ENCODE measurements at regions not wholly inside any gene's neighbourhood (a gene's known extent, or its start where the extent isn't known, plus 50 kb on each side); places are given as distances from the start of the nearest gene placed in this dataset.

DNA sequence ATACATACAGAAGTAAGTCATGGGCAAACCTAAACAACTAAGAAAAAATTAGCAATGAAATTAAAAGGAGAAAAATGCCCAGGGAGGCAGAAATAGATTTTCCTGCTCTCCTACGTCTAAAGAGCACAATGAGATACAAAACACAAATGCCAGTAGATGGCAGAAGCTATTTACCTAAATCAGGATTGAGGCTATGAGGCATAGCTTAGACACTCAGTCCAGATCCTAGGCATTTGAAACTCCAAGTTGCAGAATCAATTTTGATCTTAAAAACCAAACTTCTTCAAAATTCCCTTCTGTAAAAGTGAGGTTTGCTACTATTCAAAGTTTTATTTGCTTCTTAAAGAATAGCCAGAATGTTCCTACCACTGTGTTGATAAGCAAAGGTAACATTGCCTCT lies 368.6 kb downstream of the DAD1 start:
- POLR2A ChIA-PET (ENCODE audit: unreplicated experiment), result interaction anchor here (0.6 kb wide), 1 partner anchor 114 kb away, joined by 5 read pairs; no protein-coding TSS in a partner anchor
- CTCF ChIA-PET, result interaction anchor here (0.7 to 2.3 kb wide), 7 partner anchors 18 to 160 kb away, joined by 3 to 13 read pairs (median 6); no protein-coding TSS in a partner anchor
- Histone ChIP-seq H3K9ac (ENCODE audit: low read length) (no peak overlapping the region), H3F3A (ENCODE audit: low read length, unreplicated experiment) (no peaks in the 10 kb centered on the region), H3K27ac (ENCODE audit: low read length) (no peak overlapping the region), H3K79me2 (ENCODE audit: low read length) (no peaks in the 10 kb centered on the region), H3K9me3 (ENCODE audit: low read length) (no peaks in the 10 kb centered on the region), H3K9me2 (replicated peaks; ENCODE audit: low read length) (no peaks in the 10 kb centered on the region), H3K27me3 (ENCODE audit: low read length) (no peaks in the 10 kb centered on the region), H3K4me1 (ENCODE audit: insufficient read depth, low read length) (peaks cover 2% of the 10 kb centered on the region), H2AFZ (ENCODE audit: low read length) (no peak overlapping the region), H3K36me3 (ENCODE audit: low read depth, low read length) (no peaks in the 10 kb centered on the region), H3K4me2 (ENCODE audit: low read length) (no peak overlapping the region), H4K20me1 (ENCODE audit: low read length) (no peaks in the 10 kb centered on the region), H3K4me3 (ENCODE audit: low read length) (no peak overlapping the region)
- intact Hi-C loops (cut with micrococcal nuclease), result loop anchor here (2.0 kb wide), 3 partner anchors 82 to 250 kb away; no protein-coding TSS in a partner anchor
- peak; percentile 96 for ATAC-seq
- TF ChIP-seq EZH2phosphoT487 (IDR thresholded peaks at IDR 0.05; ENCODE audit: borderline replicate concordance, low read length), result no peak
- no peak for TF ChIP-seq EZH2 (IDR thresholded peaks at IDR 0.05; ENCODE audit: low read length, unreplicated experiment)
- TF ChIP-seq, protein P1, sequence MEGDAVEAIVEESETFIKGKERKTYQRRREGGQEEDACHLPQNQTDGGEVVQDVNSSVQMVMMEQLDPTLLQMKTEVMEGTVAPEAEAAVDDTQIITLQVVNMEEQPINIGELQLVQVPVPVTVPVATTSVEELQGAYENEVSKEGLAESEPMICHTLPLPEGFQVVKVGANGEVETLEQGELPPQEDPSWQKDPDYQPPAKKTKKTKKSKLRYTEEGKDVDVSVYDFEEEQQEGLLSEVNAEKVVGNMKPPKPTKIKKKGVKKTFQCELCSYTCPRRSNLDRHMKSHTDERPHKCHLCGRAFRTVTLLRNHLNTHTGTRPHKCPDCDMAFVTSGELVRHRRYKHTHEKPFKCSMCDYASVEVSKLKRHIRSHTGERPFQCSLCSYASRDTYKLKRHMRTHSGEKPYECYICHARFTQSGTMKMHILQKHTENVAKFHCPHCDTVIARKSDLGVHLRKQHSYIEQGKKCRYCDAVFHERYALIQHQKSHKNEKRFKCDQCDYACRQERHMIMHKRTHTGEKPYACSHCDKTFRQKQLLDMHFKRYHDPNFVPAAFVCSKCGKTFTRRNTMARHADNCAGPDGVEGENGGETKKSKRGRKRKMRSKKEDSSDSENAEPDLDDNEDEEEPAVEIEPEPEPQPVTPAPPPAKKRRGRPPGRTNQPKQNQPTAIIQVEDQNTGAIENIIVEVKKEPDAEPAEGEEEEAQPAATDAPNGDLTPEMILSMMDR (conservative IDR thresholded peaks at IDR 0.05; ENCODE audit: low read depth, low read length), result peak; percentile 61
- DNase-seq, result peak; percentile 68
- BruUV-seq (replicated peaks), result no TSS peak

DNA sequence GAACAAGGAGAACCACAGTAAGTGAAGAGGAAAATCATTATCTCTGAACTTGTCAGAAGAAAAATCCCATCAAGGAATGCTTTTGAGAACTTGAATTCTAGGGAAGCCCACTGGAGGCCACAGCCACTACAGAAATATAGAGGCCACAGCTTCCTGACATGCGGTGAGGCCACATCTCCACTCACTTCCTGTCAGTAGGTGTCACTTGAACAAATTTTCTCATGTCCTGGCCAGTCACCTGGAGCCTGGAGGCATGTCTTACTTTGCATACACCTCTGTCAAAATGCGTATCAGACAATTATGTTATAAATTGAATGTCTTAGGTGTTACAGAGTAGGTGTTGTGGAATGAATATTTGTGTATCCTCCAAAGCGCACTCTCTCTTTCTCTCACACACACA lies 370.3 kb downstream of the DAD1 start:
- H3F3A ChIP-seq (ENCODE audit: low read length, unreplicated experiment), result no peaks in the 10 kb centered on the region
- DNase-seq (no peak), ATAC-seq (no peak)
- H3K4me2 ChIP-seq (ENCODE audit: low read length), result no peak overlapping the region
- no peak overlapping the region for H3K4me3 ChIP-seq (ENCODE audit: low read length)
- H3K9me3 ChIP-seq (ENCODE audit: low read length), result no peaks in the 10 kb centered on the region
- POLR2A ChIA-PET (ENCODE audit: unreplicated experiment), result no interaction called here
- BruUV-seq (replicated peaks), result no TSS peak
- no peaks in the 10 kb centered on the region for H3K79me2 ChIP-seq (ENCODE audit: low read length)
- no peaks in the 10 kb centered on the region for H3K36me3 ChIP-seq (ENCODE audit: low read depth, low read length)
- CTCF ChIA-PET, result interaction anchor here (0.7 to 2.3 kb wide), 3 partner anchors 18 to 157 kb away, joined by 3 to 13 read pairs (median 5); no protein-coding TSS in a partner anchor
- no peaks in the 10 kb centered on the region for H3K27me3 ChIP-seq (ENCODE audit: low read length)
- no peaks in the 10 kb centered on the region for H4K20me1 ChIP-seq (ENCODE audit: low read length)
- no peak overlapping the region for H3K9ac ChIP-seq (ENCODE audit: low read length)
- intact Hi-C loops (cut with micrococcal nuclease), result no loop called here
- no peaks in the 10 kb centered on the region for H3K9me2 ChIP-seq (replicated peaks; ENCODE audit: low read length)
- no peak overlapping the region for H3K27ac ChIP-seq (ENCODE audit: low read length)
- H3K4me1 ChIP-seq (ENCODE audit: insufficient read depth, low read length), result no peaks in the 10 kb centered on the region
- no peak overlapping the region for H2AFZ ChIP-seq (ENCODE audit: low read length)
- no peak for TF ChIP-seq EZH2phosphoT487 (IDR thresholded peaks at IDR 0.05; ENCODE audit: borderline replicate concordance, low read length)
- no peak for TF ChIP-seq EZH2 (IDR thresholded peaks at IDR 0.05; ENCODE audit: low read length, unreplicated experiment)
- TF ChIP-seq, protein P1 (conservative IDR thresholded peaks at IDR 0.05; ENCODE audit: low read depth, low read length), result no peak

DNA sequence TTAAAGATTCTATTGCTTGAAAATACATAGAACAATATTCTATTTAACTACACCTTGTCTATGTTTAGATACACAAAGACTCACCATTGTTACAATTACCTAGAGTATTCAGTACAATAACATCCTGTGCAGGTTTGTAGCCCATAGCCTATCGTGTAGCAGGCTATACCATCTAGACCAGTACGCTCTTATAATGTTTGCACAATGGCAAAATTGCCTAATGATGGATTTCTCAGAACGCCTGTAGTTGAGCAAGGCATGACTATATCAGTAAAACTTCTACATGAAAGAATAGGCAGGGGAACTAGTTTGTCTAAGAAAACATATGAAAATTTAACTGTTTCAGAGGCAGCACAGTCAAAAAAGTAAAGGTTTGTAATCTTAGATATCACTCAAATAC lies 375.9 kb downstream of the DAD1 start:
- H3K27me3 ChIP-seq (ENCODE audit: low read length), result peaks cover 9% of the 10 kb centered on the region
- no peaks in the 10 kb centered on the region for H3K9me3 ChIP-seq (ENCODE audit: low read length)
- no peaks in the 10 kb centered on the region for H3K79me2 ChIP-seq (ENCODE audit: low read length)
- no peaks in the 10 kb centered on the region for H4K20me1 ChIP-seq (ENCODE audit: low read length)
- no peaks in the 10 kb centered on the region for H3K4me1 ChIP-seq (ENCODE audit: insufficient read depth, low read length)
- no peak overlapping the region for H2AFZ ChIP-seq (ENCODE audit: low read length)
- no peak overlapping the region for H3K4me2 ChIP-seq (ENCODE audit: low read length)
- TF ChIP-seq, protein P1 (conservative IDR thresholded peaks at IDR 0.05; ENCODE audit: low read depth, low read length), result no peak
- POLR2A ChIA-PET (ENCODE audit: unreplicated experiment), result interaction anchor here (0.6 kb wide), 1 partner anchor 1124 kb away, joined by 3 read pairs; no protein-coding TSS in a partner anchor
- H3K9ac ChIP-seq (ENCODE audit: low read length), result no peak overlapping the region
- no peaks in the 10 kb centered on the region for H3F3A ChIP-seq (ENCODE audit: low read length, unreplicated experiment)
- no peaks in the 10 kb centered on the region for H3K9me2 ChIP-seq (replicated peaks; ENCODE audit: low read length)
- no peak overlapping the region for H3K27ac ChIP-seq (ENCODE audit: low read length)
- no peak for ATAC-seq
- CTCF ChIA-PET, result interaction anchor here (1.0 kb wide), 1 partner anchor 12 kb away, joined by 3 read pairs; no protein-coding TSS in a partner anchor
- BruUV-seq (replicated peaks), result no TSS peak
- no peak overlapping the region for H3K4me3 ChIP-seq (ENCODE audit: low read length)
- intact Hi-C loops (cut with micrococcal nuclease), result no loop called here
- H3K36me3 ChIP-seq (ENCODE audit: low read depth, low read length), result no peaks in the 10 kb centered on the region
- peak; percentile 32 for DNase-seq
